H4 (cell line): ENCODE measurements at regions not wholly inside any gene's neighbourhood (a gene's known extent, or its start where the extent isn't known, plus 50 kb on each side); places are given as distances from the start of the nearest gene placed in this dataset.

Source experiments
- DNase-seq: peaks from one replicate; pipeline ENCODE4 v3.0.0-alpha.2; 2015; ENCODE audit warnings: low spot score

DNA sequence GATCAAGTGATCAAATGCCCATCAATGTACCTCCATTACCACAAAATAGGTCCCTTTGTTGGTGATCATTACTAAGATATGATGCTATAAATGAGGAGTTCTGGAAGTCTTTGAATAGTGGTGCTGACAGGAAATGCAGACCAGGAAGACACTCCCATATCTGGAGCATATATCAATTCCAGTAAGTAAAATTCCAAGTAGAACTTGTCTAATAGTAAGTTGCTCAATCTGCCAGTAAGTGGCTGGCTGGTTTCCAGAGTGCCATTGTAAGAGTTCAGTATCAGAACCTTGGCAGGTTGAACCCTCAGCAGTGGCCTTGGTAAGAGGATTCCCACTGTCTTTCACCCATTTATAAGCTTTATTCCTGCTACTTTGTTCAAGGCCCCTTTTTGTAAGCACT is 379.9 kb upstream of the RBMS3 start:
- no peak for DNase-seq

DNA sequence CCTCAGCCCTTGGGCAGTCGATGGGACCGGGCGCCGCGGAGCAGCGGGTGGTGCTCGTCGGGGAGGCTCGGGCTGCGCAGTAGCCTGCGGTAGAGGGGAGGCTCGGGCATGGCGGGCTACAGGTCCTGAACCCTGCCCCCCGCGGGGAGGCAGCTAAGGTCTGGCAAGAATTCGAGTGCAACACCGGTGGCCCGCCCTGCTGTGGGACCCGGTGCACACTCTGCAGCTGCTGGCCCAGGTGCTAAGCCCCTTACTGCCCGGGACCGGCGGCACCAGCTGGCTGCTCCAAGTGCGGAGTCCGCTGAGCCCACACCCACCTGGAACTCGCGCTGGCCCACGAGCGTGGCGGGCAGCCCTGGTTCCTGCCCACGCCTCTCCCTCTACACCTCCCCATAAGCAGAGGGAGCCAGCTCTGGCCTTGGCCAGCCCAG is 377.7 kb upstream of the RBMS3 start:
- no peak for DNase-seq

DNA sequence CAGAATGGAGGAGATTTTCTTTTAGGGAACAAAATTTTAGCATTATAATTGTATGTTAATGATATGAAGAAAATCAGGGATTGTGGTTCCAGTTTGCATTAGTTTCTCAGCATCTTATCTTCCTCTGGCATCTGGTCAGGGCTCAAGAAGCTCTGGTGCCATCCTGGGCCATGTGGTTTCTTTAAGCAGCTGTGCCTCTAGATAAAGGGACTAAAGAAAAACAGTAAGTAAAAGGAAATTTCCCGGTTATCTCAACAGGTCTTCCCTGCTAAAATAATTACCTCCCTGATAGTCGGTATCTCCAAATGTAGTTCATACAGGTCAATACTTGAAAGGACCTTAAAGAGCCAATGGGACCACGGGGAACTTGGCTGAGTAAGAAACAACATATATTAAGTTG is 375.1 kb upstream of the RBMS3 start:
- no peak for DNase-seq

DNA sequence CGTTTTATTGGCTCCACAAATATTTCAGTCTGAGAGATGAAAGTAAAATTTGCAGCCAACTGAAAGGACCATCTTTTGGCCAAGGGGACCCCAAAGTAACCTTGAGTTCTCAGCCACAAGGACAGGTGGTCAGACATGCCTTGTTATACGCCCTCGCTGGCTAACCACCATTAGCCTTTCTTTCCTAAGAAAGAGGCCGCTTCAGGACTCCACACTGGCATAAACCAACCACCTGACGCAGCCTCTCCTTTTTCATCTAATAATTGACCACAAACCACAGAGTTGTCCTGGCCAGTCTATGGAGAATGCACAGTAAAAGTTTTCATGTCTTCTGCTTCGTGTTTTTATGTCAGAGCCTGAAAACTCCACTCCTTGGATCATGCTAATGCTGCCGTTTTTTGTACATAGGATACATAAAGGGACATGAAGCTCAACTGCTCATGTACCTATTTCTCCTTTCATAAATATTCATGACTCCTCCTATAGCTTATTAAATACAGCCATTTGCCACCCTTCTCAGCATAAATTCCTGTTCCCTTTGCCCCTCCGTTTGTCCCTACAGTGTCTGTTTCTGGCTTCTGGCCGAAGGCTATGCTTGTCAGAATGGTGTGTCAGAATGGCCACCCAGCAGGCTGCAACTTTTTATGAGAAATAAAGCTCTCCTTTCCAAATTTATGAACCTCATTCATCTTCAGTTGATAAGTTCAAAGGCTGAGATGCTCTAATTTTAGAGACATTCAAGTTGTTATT is 374.1 kb upstream of the RBMS3 start:
- no peak for DNase-seq

DNA sequence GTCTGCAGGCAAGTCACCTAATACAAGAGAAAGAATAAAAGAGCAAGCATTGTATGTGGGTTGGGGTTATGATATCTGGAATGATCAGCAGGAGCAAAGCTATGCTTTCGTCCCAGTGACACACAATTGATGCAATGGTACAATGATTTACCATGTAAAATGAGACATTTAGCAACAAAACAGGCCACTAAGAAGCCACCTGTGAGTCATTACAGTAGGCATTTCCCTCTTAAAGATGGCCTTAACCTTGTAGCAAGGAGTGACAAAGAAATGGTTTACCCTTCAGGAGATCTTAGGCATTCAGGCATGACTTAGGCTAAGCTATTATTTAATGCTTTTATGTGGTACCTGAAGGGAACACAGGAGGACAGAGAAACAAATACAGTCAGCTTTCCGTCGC is 373.3 kb upstream of the RBMS3 start:
- no peak for DNase-seq

DNA sequence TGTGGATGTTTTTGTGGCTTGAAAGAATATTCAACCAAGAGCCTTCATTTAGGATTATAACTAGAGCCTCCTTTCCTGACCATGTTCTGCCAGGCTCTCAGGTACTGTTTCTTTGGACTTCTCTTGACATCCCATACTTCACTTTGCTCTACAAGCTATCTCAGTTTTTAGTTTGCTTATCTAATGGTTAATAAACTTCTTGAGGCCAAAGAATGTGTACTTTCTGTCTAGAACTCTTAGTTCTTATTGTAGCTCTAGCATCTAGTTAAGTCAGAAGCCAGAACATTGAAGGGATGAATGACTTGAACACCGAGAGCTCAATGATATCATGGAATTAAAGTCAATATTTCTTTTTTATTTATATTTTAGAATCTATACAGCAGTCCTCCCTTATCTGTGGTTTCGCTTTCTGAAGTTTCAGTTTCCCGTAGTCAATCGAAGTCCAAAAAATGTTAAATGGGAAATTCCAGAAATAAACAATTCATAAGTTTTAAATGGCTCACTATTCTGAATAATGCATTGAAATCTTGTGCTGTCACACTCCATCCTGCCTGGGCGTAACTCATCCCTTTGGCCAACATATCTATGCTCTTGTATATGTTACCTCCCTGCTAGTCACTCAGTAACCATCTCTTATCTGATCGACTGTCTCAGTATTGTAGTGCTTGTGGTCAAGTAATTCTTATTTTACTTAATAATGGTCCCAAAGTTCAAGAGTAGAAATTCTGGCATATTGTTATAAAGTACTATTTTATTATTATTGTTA is 368.6 kb upstream of the RBMS3 start:
- DNase-seq, result no peak

GRCh38 chr3:28915741-28916500 is 364.9 kb upstream of the RBMS3 start:
- peak; percentile 63 for DNase-seq

GRCh38 chr3:28916713-28917499 is 364.0 kb upstream of the RBMS3 start:
- peak; percentile 69 for DNase-seq

GRCh38 chr3:28917895-28918475 is 362.9 kb upstream of the RBMS3 start:
- no peak for DNase-seq

- no peak for DNase-seq
These were observed 358.5 kb upstream of the RBMS3 start for GRCh38 chr3:28922376-28922775.

DNA sequence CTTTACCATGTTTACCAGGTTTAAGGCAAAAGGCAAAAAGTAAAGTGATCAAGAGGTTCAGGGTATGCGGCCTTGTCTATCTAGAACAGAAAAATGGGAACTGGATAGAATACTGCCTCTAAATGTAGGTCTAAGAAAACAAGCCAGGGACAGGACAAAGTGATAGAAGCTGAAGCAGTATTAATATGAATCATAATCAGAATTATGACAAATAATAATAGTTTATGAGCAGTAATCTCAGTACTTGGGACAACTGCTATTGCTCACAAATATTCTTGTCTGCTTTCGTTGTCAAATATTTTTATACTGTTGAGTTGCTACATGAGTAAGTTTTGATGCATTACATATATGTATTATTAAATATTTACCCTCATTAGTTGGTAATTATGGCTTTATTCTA is 356.9 kb upstream of the RBMS3 start:
- no peak for DNase-seq

GRCh38 chr3:28924744-28925360 is 356.0 kb upstream of the RBMS3 start:
- peak; percentile 11 for DNase-seq

DNA sequence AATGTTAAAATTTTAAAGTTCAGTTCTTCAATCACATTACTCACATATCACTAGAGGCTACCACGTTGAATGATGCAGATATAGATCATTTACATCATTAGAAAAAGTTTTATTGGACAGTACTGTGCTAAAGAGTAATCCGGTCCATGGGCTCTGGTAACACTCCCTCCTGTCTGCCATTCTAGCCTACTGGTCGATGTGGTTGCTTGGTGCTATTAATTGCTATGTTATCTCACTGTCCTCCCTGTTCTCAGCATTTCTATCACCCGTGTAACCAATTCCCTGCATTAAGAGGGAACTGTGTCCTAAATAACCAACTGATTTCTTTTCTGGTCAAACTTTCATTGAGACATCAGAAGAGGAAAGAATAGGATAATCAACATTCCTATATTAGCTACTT is 347.5 kb upstream of the RBMS3 start:
- no peak for DNase-seq

- no peak for DNase-seq
These were observed 346.6 kb upstream of the RBMS3 start for GRCh38 chr3:28934126-28934813.

GRCh38 chr3:28935146-28935545 is 345.7 kb upstream of the RBMS3 start:
- no peak for DNase-seq

GRCh38 chr3:28936154-28936553 is 344.7 kb upstream of the RBMS3 start:
- no peak for DNase-seq

GRCh38 chr3:28940530-28940929 is 340.3 kb upstream of the RBMS3 start:
- DNase-seq, result peak; percentile 89

DNA sequence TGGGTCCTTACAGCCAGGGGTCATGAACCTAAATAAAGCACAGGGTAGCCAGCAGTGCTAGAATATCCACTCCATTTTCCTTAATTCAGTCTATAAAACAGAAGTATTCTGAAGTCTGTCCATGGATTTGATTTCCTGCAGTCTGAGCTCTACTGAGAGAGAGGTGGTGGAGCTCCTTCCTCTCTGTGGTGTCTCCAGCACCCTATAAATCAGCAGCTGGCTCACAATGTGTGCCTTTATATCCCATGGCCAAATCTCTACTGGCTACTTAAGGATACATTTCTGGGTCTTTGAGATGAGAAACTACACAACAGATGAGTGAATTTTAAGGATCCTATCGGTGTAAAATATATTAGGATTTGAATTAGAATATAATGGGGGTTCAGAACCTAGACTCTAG is 339.9 kb upstream of the RBMS3 start:
- no peak for DNase-seq

GRCh38 chr3:28947061-28947460 is 333.8 kb upstream of the RBMS3 start:
- no peak for DNase-seq

DNA sequence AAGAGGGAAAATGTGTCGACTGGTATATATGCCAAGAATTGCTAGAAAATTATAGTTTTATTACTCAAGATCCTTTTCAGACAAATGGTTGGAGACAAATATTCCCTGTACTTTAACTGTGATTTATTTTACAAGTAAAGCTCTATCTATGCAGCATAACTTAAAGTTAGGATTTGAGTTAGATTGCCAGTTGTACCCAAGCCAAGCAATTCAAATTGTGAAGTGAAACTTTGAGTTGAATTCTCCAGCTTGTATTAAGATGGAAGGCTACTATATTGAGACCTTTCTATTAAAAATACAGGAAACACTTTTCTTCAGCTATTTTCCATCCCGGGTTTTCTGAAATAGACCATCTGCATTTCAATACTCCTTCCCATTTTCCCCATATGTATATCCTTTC is 333.1 kb upstream of the RBMS3 start:
- DNase-seq, result no peak
